GM12864 (cell line): ENCODE measurements at regions not wholly inside any gene's neighbourhood (a gene's known extent, or its start where the extent isn't known, plus 50 kb on each side); places are given as distances from the start of the nearest gene placed in this dataset.

Experiments
- DNase-seq: peaks from one replicate; pipeline ENCODE4 v3.0.0-alpha.2; 2011; ENCODE audit warnings: low read depth
- H3K4me3 ChIP-seq: 2 replicates; pipeline ENCODE4 v1.5.1; 2011; ENCODE audit warnings: mild to moderate bottlenecking, low read depth, low read length, control low read depth
- TF ChIP-seq, protein P1 (sequence below): IDR thresholded peaks from 2 replicates; pipeline ENCODE4 v1.5.1; 2011; ENCODE audit warnings: low read depth, mild to moderate bottlenecking, moderate library complexity, low read length, control low read depth, inconsistent platforms; ENCODE audit errors: missing control alignments

DNA sequence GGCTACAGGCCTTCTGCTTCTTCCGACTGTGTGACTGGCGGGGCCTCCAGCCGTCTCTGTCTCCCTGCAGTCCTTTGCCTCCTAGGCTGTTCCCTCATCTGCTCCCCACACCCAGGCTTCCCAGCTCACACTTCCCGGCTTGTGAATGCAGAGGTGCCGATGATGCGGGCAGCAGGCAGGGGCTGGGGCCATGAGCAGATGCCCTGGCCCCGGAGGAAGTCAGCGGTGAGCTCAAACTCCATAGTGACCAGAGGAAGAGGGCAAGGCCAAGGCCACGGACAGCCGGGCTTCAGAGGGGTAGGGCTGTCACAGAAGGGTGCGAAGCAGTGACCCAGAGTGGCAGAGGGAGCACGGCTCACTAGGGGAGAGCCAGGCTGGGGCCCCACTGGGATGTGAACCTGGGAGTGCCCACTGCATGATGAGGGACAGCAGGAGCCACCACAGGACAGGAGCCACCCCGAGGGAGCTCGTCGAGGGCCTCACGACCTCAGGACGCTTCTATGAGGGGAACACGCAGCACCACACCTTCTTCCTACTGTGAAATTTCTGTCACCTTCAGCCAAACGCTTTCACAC, 515.9 kb downstream of the EIPR1 start:
- TF ChIP-seq, protein P1, sequence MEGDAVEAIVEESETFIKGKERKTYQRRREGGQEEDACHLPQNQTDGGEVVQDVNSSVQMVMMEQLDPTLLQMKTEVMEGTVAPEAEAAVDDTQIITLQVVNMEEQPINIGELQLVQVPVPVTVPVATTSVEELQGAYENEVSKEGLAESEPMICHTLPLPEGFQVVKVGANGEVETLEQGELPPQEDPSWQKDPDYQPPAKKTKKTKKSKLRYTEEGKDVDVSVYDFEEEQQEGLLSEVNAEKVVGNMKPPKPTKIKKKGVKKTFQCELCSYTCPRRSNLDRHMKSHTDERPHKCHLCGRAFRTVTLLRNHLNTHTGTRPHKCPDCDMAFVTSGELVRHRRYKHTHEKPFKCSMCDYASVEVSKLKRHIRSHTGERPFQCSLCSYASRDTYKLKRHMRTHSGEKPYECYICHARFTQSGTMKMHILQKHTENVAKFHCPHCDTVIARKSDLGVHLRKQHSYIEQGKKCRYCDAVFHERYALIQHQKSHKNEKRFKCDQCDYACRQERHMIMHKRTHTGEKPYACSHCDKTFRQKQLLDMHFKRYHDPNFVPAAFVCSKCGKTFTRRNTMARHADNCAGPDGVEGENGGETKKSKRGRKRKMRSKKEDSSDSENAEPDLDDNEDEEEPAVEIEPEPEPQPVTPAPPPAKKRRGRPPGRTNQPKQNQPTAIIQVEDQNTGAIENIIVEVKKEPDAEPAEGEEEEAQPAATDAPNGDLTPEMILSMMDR = no peak
- H3K4me3 ChIP-seq = no peak overlapping the region
- no peak for DNase-seq

DNA sequence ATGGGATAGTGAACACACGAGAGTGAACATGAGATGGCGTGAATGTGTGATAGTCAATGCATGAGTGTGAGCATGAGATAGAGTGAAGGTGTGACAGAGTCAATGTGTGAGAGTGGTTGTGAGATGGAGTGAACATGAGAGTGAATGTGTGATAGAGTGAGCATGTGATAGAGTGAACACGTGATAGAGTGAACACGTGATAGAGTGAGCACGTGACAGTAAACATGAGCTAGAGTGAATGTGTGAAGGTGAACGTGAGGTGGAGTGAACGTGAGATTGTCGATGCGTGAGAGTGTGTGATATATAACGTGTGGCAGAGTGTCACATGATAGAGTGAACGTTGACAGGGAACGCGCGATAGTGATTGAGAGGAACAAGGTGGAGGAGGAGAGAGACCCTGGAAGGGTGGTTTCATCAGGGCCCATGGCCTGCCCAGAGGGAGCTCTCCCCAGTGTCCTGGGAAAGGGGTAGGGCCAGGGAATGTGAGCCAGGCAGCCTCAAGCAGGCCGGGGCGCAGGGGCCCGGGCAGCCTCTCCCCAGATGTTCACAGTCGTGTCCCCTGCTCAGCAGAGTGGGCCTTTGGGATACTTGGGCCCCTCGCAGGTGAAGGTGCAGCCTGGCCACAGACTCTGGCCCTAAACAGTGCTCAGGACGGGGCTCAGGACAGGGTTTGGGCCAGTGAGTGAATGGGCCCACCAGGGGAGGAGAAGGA, 516.9 kb downstream of the EIPR1 start:
- DNase-seq = no peak
- TF ChIP-seq, protein P1 = no peak

DNA sequence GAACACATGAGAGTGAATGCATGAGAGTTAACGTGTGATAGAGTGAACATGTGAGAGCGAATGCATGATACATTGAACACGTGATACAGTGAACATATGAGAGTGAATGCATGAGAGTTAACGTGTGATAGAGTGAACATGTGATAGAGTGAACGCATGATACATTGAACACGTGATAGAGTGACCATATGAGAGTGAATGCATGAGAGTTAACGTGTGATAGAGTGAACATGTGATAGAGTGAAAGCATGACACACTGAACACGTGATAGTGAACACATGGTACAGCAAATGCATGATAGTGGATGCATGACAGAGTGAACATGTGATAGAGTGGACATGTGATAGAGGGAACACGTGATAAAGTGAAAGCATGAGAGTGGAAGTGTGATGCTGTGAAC, 517.9 kb downstream of the EIPR1 start:
- no peak for DNase-seq
- H3K4me3 ChIP-seq = no peak overlapping the region
- TF ChIP-seq, protein P1 = no peak

More for the DNA sequence above, 516.9 kb downstream of the EIPR1 start:
- no peak overlapping the region for H3K4me3 ChIP-seq

DNA sequence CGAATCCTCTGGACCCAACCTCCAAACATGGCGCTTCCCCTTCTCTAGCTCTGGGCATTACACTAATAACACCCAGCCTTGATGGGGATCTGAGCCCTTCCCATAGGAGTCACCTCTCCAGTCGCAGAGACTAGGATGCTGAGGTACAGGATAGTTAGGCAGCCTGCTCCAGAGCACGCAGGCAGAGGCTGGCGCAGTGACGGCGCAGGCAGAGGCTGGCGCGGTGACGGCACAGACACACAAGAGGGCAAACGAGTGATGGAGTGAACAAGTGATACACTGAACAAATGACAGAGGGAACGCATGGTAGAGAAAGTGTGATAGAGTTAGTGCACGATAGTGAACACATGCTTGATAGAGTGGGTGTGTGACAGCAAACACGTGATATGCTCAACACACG, 518.5 kb downstream of the EIPR1 start:
- TF ChIP-seq, protein P1 = no peak
- no peak overlapping the region for H3K4me3 ChIP-seq
- DNase-seq = no peak

DNA sequence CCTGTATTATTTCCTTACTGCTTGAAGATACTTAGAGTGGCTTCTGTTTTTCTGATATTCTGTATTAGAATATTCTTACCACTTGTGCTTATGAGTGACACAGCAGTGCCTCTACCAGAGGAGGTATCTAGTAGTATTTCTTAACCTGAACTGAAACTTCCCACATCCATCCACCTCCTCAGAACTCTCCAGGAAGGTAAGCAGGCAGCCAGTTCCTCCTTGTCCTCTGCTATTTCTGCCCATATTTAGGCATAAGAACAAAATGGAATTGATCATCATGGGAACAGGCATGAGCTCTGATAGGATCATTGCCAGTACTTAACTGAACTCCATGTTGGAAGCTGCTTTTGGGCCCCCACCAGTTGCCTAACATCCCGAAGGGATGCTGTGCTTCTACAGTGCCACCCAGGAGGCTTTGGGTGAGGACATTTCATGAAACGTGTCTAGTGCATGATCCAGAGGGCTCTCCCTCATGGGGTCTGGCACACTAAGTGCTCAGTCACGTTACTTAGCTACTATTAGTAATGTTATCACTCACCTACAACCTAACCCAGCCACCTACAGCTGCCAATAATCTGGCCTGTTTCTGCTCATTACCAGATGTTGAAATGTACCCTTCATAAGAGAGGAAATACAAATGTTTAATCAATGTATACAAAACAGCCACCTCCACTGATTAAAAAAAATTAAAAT, 520.7 kb downstream of the EIPR1 start:
- DNase-seq = no peak
- TF ChIP-seq, protein P1 = no peak

DNA sequence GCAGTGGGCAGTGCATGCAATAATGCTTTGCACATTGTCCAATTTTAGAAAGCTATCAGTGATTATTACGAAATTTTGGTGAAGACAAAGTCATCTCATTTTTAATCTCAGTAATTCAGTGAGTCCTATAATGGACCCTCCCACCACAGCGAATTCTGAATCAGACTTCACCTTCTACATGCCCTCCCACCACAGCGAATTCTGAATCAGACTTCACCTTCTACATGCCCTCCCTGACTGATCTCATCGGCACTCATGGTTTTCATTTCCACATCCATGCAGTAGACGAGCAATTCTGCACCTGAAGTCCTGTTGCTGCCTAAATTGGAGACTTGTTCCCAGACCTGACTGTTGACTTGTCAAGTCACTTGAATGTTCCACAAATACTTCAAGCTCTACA, 522.3 kb downstream of the EIPR1 start:
- no peak for DNase-seq
- TF ChIP-seq, protein P1 = no peak
- H3K4me3 ChIP-seq = no peak overlapping the region

More for the DNA sequence above, 520.7 kb downstream of the EIPR1 start:
- H3K4me3 ChIP-seq = no peak overlapping the region
